IPS-20b (cell line): ENCODE measurements at regions not wholly inside any gene's neighbourhood (a gene's known extent, or its start where the extent isn't known, plus 50 kb on each side); places are given as distances from the start of the nearest gene placed in this dataset.

Experiments used
- H3K27ac ChIP-seq: one replicate; pipeline ENCODE4 v1.5.1; 2013; ENCODE audit warnings: low read length
- H3K27me3 ChIP-seq: 2 replicates; pipeline ENCODE4 v1.6.1; 2013; ENCODE audit warnings: mild to moderate bottlenecking, low read length, inconsistent platforms; ENCODE audit not compliant: insufficient read depth
- H3K36me3 ChIP-seq: 2 replicates; pipeline ENCODE4 v1.6.1; 2013; ENCODE audit warnings: low read depth, mild to moderate bottlenecking, inconsistent platforms, low read length, moderate library complexity; ENCODE audit not compliant: insufficient read depth
- H3K4me1 ChIP-seq: 2 replicates; pipeline ENCODE4 v1.6.1; 2013; ENCODE audit warnings: mild to moderate bottlenecking, control low read depth, inconsistent platforms, low read length, moderate library complexity; ENCODE audit not compliant: insufficient read depth
- H3K4me3 ChIP-seq: 2 replicates; pipeline ENCODE4 v1.5.1; 2013; ENCODE audit warnings: mild to moderate bottlenecking, low read length, inconsistent platforms
- H3K9ac ChIP-seq: 2 replicates; pipeline ENCODE4 v1.6.1; 2013; ENCODE audit warnings: low read depth, mild to moderate bottlenecking, inconsistent platforms, low read length, moderate library complexity
- H3K9me3 ChIP-seq: 2 replicates; pipeline ENCODE4 v1.6.1; 2013; ENCODE audit warnings: mild to moderate bottlenecking, low read depth, low read length, inconsistent platforms; ENCODE audit not compliant: insufficient read depth

DNA sequence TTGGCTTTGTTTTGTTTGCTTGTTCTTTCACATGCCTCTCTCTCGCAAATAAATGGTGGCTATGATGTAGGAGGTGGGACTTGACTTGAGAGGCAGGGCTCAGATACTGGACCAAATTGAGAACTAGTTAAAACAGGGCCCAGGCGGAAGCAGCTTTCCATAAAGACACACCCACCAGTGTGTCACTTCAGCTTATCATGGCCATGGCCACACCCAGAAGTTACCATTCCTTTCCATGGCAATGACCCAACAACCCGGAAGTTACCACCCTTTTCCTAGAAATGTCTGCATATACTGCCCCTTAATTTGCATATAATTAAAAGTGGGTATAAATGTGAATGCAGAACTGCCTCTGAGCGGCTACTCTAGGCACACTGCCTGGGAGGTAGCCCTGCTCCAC, 62.6 kb upstream of the CNTN4 start:
- Histone ChIP-seq H3K4me1 (no peaks in the 10 kb centered on the region), H3K27me3 (no peaks in the 10 kb centered on the region), H3K4me3 (no peak overlapping the region)

DNA sequence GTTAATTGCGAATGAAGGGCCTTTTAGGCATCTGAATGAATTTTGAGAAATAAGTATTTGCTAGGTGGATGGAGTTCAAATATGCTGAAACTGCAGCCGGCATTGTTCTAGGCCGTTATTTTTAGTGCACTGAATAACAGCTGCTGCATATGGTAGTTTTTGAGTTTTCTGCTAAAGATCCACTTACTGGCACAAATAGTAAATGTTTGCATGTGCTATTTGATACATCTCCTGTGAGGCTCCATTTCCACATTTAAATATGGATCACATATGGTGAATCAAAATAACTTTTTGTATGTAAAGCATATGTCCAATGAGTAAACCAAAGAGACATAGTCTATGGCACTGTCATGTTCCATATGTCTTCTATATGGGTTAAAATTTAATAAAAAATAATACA, 56.7 kb upstream of the CNTN4 start:
- no peaks in the 10 kb centered on the region for H3K4me1 ChIP-seq
- no peak overlapping the region for H3K9ac ChIP-seq
- no peaks in the 10 kb centered on the region for H3K27me3 ChIP-seq
- H3K4me3 ChIP-seq: no peak overlapping the region
- no peaks in the 10 kb centered on the region for H3K36me3 ChIP-seq
- H3K27ac ChIP-seq: no peak overlapping the region
- no peaks in the 10 kb centered on the region for H3K9me3 ChIP-seq

More for the DNA sequence above, 62.6 kb upstream of the CNTN4 start:
- Histone ChIP-seq H3K27ac (no peak overlapping the region), H3K9me3 (no peaks in the 10 kb centered on the region), H3K9ac (no peak overlapping the region), H3K36me3 (no peaks in the 10 kb centered on the region)
